Type B pancreatic cell (in vitro differentiated cells): ENCODE measurements at regions not wholly inside any gene's neighbourhood (a gene's known extent, or its start where the extent isn't known, plus 50 kb on each side); places are given as distances from the start of the nearest gene placed in this dataset.

Source experiments
- DNase-seq: peaks from one replicate; pipeline ENCODE4 v3.0.0; 2021; ENCODE audit warnings: mixed read lengths; ENCODE audit not compliant: unreplicated experiment; ENCODE audit errors: extremely low spot score
- H3K27ac Mint-ChIP-seq: 2 replicates; pipeline ENCODE4 v1.8.0; 2021; ENCODE audit warnings: mild to moderate bottlenecking, mixed read lengths
- H3K27me3 Mint-ChIP-seq: 2 replicates; pipeline ENCODE4 v1.8.0; 2021; ENCODE audit warnings: mixed read lengths
- H3K36me3 Mint-ChIP-seq: 2 replicates; pipeline ENCODE4 v1.8.0; 2021; ENCODE audit warnings: mixed read lengths
- H3K4me1 Mint-ChIP-seq: one replicate; pipeline ENCODE4 v1.8.0; 2021; ENCODE audit warnings: mixed read lengths; ENCODE audit not compliant: unreplicated experiment
- H3K4me3 Mint-ChIP-seq: 2 replicates; pipeline ENCODE4 v1.8.0; 2021; ENCODE audit warnings: mild to moderate bottlenecking, mixed read lengths
- H3K9me3 Mint-ChIP-seq: 2 replicates; pipeline ENCODE4 v1.8.0; 2021; ENCODE audit warnings: mixed read lengths
- TF ChIP-seq, protein P1 (sequence below): fragments of 200-600 bp; sonication (generic); conservative IDR thresholded peaks from 2 replicates; pipeline ENCODE4 v1.5.0; 2021; ENCODE audit warnings: antibody characterized with exemption, mild to moderate bottlenecking

DNA sequence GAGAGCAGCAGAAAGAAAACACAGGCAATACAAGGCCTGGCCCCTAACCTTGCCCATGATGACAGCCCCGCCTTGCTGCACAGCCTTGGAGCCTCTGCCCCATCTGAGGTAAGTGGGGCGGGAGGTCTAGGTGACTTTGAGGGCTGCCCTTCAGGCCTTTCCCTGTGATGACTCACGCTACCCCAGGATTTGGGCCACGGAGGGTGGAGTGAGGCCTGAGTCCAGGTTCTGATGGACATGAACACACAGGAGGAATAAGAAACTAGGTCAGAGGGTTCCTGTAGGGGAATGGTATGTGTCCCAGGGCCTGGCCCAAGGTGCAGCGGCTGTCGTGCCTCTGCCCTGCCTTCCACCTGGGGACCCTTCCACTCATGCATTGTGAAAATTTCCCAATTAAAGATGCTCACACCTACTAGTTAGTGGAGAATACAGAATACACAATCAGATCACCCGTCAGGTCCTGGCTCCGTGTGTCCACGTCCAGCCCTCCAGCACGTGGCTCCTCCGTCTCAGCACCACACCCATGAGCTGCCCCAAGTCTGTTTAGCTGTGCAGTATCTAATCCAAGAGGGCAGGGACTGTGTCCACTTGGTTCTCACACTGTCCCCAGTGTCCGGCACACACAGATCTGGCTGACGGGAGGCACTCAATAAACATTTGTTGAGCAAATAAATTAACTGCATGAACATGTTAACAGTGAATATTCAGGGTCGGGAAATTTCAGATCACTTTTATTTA is 111.0 kb downstream of the CHST1 start:
- H3K27me3 Mint-ChIP-seq = peaks cover 14% of the 10 kb centered on the region
- peaks cover 5% of the 10 kb centered on the region for H3K9me3 Mint-ChIP-seq
- H3K4me3 Mint-ChIP-seq = no peak overlapping the region
- no peak overlapping the region for H3K27ac Mint-ChIP-seq
- no peaks in the 10 kb centered on the region for H3K4me1 Mint-ChIP-seq
- TF ChIP-seq, protein P1, sequence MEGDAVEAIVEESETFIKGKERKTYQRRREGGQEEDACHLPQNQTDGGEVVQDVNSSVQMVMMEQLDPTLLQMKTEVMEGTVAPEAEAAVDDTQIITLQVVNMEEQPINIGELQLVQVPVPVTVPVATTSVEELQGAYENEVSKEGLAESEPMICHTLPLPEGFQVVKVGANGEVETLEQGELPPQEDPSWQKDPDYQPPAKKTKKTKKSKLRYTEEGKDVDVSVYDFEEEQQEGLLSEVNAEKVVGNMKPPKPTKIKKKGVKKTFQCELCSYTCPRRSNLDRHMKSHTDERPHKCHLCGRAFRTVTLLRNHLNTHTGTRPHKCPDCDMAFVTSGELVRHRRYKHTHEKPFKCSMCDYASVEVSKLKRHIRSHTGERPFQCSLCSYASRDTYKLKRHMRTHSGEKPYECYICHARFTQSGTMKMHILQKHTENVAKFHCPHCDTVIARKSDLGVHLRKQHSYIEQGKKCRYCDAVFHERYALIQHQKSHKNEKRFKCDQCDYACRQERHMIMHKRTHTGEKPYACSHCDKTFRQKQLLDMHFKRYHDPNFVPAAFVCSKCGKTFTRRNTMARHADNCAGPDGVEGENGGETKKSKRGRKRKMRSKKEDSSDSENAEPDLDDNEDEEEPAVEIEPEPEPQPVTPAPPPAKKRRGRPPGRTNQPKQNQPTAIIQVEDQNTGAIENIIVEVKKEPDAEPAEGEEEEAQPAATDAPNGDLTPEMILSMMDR = no peak
- no peaks in the 10 kb centered on the region for H3K36me3 Mint-ChIP-seq
- no peak for DNase-seq

DNA sequence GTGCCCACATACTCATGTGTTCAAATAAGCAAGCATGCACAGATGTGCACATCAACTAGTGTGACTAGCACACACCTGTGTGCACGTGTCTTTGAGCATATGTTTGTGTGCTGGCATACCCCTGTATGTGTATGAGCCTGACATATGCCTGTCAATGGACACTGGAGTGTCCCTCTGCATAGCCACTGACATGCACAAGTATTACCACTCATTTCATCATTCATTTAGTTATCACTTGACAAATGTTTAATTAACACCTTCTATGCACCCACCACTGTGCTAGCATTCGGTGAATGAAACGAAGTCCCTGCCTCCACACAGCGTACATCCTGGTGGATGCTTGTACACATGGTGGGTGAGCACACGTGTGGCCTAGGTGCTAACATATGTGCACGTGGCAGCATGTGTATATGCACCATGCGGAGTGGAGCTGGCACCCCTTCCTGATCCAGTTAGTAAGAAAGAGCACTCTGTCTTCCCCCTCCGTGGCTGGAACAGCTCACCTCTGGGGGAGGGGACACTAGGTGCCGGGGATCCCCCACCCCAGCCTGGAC is 112.0 kb downstream of the CHST1 start:
- Mint-ChIP-seq H3K27me3 (peaks cover 14% of the 10 kb centered on the region), H3K27ac (no peak overlapping the region), H3K4me3 (no peak overlapping the region), H3K9me3 (peaks cover 5% of the 10 kb centered on the region), H3K36me3 (no peaks in the 10 kb centered on the region), H3K4me1 (no peaks in the 10 kb centered on the region)
- TF ChIP-seq, protein P1 = no peak
- no peak for DNase-seq

DNA sequence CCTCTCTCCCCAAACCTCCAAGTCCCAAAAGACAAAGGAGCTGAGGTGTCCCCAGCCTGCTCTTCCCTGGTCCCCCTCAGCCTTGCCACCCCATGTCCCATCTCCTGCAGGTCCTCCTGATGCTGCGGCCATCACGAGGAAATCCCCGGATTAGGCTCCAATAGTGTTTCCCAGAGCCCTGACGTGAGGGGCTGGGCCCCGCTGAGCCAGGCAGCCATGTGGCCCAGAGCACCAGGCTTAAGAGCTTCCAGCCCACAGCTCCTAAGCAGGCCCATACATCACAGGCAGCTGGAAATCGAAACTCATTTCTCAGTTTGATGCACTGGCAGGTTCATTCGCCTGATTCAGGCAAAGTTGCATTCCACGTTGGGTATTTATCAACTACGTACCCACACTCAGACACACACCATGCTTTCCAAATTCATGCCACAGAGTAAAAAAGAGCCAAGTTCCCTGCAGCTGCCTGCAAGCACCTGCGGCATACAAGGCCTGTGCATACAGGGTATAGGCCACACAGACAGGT is 114.2 kb downstream of the CHST1 start:
- H3K9me3 Mint-ChIP-seq = no peaks in the 10 kb centered on the region
- H3K27me3 Mint-ChIP-seq = peaks cover 12% of the 10 kb centered on the region
- no peak overlapping the region for H3K27ac Mint-ChIP-seq
- DNase-seq = no peak
- H3K4me1 Mint-ChIP-seq = no peaks in the 10 kb centered on the region
- no peaks in the 10 kb centered on the region for H3K36me3 Mint-ChIP-seq
- no peak overlapping the region for H3K4me3 Mint-ChIP-seq
- TF ChIP-seq, protein P1 = no peak

DNA sequence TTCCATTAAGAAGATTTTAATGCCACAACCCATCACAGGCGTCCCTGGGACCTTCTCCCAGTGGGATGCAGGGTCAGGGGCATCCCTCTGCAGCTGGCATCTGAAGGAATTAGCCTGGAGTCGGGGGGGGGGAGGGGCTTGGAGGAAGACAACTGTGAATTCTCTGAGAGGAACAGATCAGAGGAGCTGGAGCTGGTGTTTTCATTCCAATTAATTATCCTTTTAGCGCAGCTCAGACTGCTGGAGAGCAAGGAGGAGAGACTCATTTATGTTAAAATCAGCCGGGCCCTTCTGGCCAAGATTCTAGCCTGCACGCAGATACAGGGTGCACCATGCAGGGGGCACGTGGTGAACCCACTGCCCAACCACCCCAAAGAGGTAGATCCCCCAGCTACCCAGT is 116.2 kb downstream of the CHST1 start:
- Mint-ChIP-seq H3K27me3 (peaks cover 18% of the 10 kb centered on the region), H3K27ac (no peak overlapping the region), H3K4me1 (no peaks in the 10 kb centered on the region)

DNA sequence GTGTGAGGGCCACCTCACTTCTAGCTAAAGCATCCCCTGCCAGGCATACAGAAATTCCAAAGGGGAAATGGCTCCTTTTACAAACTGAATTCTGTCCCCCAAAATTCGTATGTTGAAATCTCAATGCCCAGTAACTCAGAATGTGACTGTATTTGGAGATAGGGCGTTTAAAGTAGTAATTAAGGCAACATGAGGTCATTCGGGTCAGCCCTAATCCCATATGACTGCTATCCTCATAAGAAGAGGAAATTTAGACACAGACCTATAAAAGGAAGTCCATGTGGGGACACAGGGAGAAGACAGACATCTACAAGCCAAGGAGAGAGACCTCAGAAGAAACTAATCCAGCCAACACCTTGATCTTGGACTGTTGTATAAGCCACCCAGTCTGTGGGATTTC is 119.1 kb downstream of the CHST1 start:
- peaks cover 34% of the 10 kb centered on the region for H3K27me3 Mint-ChIP-seq
- no peak overlapping the region for H3K4me3 Mint-ChIP-seq
- H3K4me1 Mint-ChIP-seq = no peaks in the 10 kb centered on the region
- H3K9me3 Mint-ChIP-seq = no peaks in the 10 kb centered on the region
- TF ChIP-seq, protein P1 = no peak
- H3K27ac Mint-ChIP-seq = no peak overlapping the region
- DNase-seq = no peak
- no peaks in the 10 kb centered on the region for H3K36me3 Mint-ChIP-seq

More for the DNA sequence above, 116.2 kb downstream of the CHST1 start:
- Mint-ChIP-seq H3K36me3 (no peaks in the 10 kb centered on the region), H3K9me3 (no peaks in the 10 kb centered on the region), H3K4me3 (no peak overlapping the region)
- TF ChIP-seq, protein P1 = no peak
- no peak for DNase-seq
